HTR-8/SVneo (cell line): ENCODE measurements at regions not wholly inside any gene's neighbourhood (a gene's known extent, or its start where the extent isn't known, plus 50 kb on each side); places are given as distances from the start of the nearest gene placed in this dataset.

Source experiments
- DNase-seq: peaks from one replicate; pipeline ENCODE4 v3.0.0; 2011; ENCODE audit warnings: low spot score, mixed read lengths; ENCODE audit not compliant: insufficient read length
- FAIRE-seq: peaks from 2 replicates; lab custom pipeline; 2011; peaks lifted over from hg19 to GRCh38; lab: Jason Lieb, UNC

- FAIRE-seq (no peak), DNase-seq (no peak)
These were observed 56.2 kb upstream of the GDF10 start for GRCh38 chr10:47243791-47244190.

DNA sequence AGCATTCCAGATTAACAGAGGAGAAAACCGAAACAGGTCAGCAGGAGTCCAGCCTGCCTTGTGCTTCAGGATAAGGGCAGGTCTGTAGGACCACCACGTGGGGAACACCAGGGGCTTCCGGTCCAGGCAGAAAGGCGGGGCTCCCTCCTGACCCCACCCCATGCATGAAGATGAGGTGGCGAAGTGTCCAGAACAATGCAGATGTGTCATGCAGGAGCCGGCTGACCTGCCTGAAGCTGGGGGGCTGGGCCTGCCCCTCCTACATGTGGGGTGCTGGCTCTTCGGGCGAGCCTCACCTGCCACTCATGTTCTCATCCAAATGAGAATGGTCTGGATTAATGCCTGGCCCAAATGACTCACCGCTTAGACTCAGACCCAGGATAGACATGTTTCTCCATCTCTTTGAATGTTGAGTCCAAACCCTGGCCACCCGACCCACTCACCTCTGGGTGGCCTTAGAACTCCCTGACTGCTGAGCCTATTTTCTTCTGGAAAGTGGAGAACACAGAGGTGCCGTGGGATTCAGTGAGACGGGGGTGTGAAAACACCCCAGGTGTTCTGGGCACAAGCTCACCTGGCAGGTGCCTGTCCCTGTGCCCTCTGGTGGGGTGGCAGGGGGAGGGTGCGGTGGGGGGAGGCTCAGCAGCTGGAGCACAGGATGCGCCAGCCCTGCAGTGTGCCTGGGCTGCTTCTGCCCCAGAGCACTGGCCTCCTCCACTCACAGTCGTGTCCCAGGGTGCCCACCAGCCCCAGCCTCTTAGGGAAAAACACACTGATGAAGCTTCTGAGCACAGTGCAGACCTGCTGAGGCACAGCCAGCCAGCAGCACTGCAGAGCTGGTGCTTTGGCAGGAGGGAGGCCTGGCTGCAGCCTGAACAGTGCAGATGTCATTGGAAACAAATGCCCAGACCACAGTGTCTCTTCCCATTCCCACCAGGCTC, 55.2 kb upstream of the GDF10 start:
- DNase-seq: no peak
- FAIRE-seq: no peak

GRCh38 chr10:47245731-47246350, 54.2 kb upstream of the GDF10 start:
- DNase-seq (no peak), FAIRE-seq (no peak)

- DNase-seq (no peak), FAIRE-seq (no peak)
These were observed 53.4 kb upstream of the GDF10 start for GRCh38 chr10:47246406-47247147.

GRCh38 chr10:47247148-47248059, 52.6 kb upstream of the GDF10 start:
- no peak for FAIRE-seq
- no peak for DNase-seq

DNA sequence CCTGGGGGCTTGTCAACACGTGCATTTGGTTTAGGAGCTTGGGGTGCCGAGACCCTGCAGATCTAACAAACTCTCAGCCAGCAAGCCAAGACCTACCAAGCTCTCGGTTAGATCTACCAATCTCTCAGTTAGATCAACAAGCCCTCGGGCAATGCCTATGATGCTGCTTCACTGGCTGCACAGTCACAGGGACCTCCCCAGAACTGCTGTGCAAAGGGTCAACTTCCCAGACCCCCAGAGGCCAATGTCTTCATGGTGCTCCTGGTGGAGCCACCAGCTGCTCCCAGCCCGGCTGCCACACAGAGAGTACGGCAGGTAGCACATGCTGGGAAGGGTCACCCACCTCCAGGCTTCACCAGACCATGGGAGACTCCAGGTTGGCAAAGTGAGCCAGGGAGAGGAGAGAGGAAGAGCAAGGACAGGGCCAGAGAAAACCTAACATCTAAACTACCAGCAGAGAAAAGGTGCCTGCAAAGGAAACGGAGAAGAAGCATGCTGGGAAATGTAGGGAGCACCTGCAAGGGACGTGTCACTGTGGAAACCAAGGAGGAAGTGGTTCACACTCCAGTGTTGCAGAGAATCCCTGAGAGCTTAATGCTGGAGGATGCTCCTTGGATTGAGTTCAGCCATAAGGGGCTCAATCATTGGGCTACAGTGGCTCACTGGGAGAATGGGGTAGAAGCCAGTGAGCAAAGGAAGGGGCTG, 51.5 kb upstream of the GDF10 start:
- FAIRE-seq (no peak), DNase-seq (no peak)

GRCh38 chr10:47249881-47250280, 50.1 kb upstream of the GDF10 start:
- DNase-seq (no peak), FAIRE-seq (no peak)
